GM06990 (cell line): ENCODE measurements at regions not wholly inside any gene's neighbourhood (a gene's known extent, or its start where the extent isn't known, plus 50 kb on each side); places are given as distances from the start of the nearest gene placed in this dataset.
A peak's percentile ranks its signal among the peaks of the same experiment; 100 is the strongest.

ENCODE experiments used
- DNase-seq: peaks from one replicate; pipeline ENCODE4 v3.0.0-alpha.2; 2011; ENCODE audit not compliant: insufficient read length; ENCODE audit errors: extremely low read depth
- H3K27me3 ChIP-seq: replicated peaks from 2 replicates; pipeline ENCODE4 v1.6.0; 2011; ENCODE audit warnings: low read length; ENCODE audit not compliant: control insufficient read depth, insufficient read depth
- H3K36me3 ChIP-seq: 2 replicates; pipeline ENCODE4 v1.5.1; 2011; ENCODE audit warnings: low read length; ENCODE audit not compliant: control insufficient read depth, insufficient read depth
- H3K4me3 ChIP-seq: replicated peaks from 2 replicates; pipeline ENCODE4 v1.5.1; 2011; ENCODE audit warnings: low read depth, mild to moderate bottlenecking, control low read depth, low read length
- CTCF ChIP-seq: IDR thresholded peaks from 2 replicates; pipeline ENCODE4 v1.5.1; 2011; ENCODE audit warnings: low read length, control low read depth, mild to moderate bottlenecking, inconsistent platforms; ENCODE audit not compliant: insufficient read depth, poor library complexity, severe bottlenecking

GRCh38 chr10:30786131-30786530, 156.6 kb upstream of the LYZL2 start:
- no peaks in the 10 kb centered on the region for H3K36me3 ChIP-seq
- no peak for TF ChIP-seq CTCF
- H3K4me3 ChIP-seq = no peak overlapping the region
- no peak for DNase-seq
- no peaks in the 10 kb centered on the region for H3K27me3 ChIP-seq

- Histone ChIP-seq H3K36me3 (no peaks in the 10 kb centered on the region), H3K27me3 (no peaks in the 10 kb centered on the region), H3K4me3 (peak overlapping the region; percentile 67)
- TF ChIP-seq CTCF = no peak
- DNase-seq = peak; percentile 51
Observed at GRCh38 chr10:30784897-30785605, 155.5 kb upstream of the LYZL2 start.

GRCh38 chr10:30784524-30784896, 155.0 kb upstream of the LYZL2 start:
- TF ChIP-seq CTCF = no peak
- peak overlapping the region; percentile 67 for H3K4me3 ChIP-seq
- H3K36me3 ChIP-seq = no peaks in the 10 kb centered on the region
- no peaks in the 10 kb centered on the region for H3K27me3 ChIP-seq
- DNase-seq = no peak

GRCh38 chr10:30783939-30784501, 154.5 kb upstream of the LYZL2 start:
- H3K4me3 ChIP-seq = peak overlapping the region; percentile 67

GRCh38 chr10:30782537-30783461, 153.2 kb upstream of the LYZL2 start:
- TF ChIP-seq CTCF = no peak
- Histone ChIP-seq H3K4me3 (no peak overlapping the region), H3K27me3 (no peaks in the 10 kb centered on the region), H3K36me3 (no peaks in the 10 kb centered on the region)
- DNase-seq = peak; percentile 71

More at GRCh38 chr10:30783939-30784501, 154.5 kb upstream of the LYZL2 start:
- H3K36me3 ChIP-seq = no peaks in the 10 kb centered on the region
- H3K27me3 ChIP-seq = no peaks in the 10 kb centered on the region
- peak; percentile 89 for TF ChIP-seq CTCF
- peak; percentile 76 for DNase-seq
